ENCODE measurements at regions not wholly inside any gene's neighbourhood (a gene's known extent, or its start where the extent isn't known, plus 50 kb on each side); places are given as distances from the start of the nearest gene placed in this dataset.

- Histone ChIP-seq H3F3A (ENCODE audit: control insufficient read depth, insufficient read depth) (no peaks in the 10 kb centered on the region), H3K36me3 (ENCODE audit: control insufficient read depth, low read length) (no peaks in the 10 kb centered on the region), H3K9me3 (ENCODE audit: control insufficient read depth, insufficient read depth, low read length) (peaks cover 8% of the 10 kb centered on the region), H3K27ac (ENCODE audit: low read depth, low read length) (no peak overlapping the region), H3K9me2 (replicated peaks; ENCODE audit: control insufficient read depth, low read length) (no peaks in the 10 kb centered on the region), H3K4me3 (ENCODE audit: low read length) (no peak overlapping the region), H3K79me2 (ENCODE audit: control insufficient read depth, low read length) (no peaks in the 10 kb centered on the region), H3K4me2 (ENCODE audit: low read length) (no peak overlapping the region), H3K27me3 (ENCODE audit: control insufficient read depth, low read length) (no peaks in the 10 kb centered on the region), H3K4me1 (ENCODE audit: control insufficient read depth, low read length) (no peaks in the 10 kb centered on the region), H4K20me1 (ENCODE audit: control insufficient read depth, insufficient read depth, low read depth, low read length) (no peaks in the 10 kb centered on the region)
- TF ChIP-seq EZH2phosphoT487 (IDR thresholded peaks at IDR 0.05; ENCODE audit: borderline replicate concordance, low read length) = no peak
- TF ChIP-seq CTCF (IDR thresholded peaks at IDR 0.05; ENCODE audit: low read depth, low read length, poor library complexity, severe bottlenecking) = no peak
Observed at GRCh38 chr6:15929685-15930084, 199.2 kb upstream of the MYLIP start.

DNA sequence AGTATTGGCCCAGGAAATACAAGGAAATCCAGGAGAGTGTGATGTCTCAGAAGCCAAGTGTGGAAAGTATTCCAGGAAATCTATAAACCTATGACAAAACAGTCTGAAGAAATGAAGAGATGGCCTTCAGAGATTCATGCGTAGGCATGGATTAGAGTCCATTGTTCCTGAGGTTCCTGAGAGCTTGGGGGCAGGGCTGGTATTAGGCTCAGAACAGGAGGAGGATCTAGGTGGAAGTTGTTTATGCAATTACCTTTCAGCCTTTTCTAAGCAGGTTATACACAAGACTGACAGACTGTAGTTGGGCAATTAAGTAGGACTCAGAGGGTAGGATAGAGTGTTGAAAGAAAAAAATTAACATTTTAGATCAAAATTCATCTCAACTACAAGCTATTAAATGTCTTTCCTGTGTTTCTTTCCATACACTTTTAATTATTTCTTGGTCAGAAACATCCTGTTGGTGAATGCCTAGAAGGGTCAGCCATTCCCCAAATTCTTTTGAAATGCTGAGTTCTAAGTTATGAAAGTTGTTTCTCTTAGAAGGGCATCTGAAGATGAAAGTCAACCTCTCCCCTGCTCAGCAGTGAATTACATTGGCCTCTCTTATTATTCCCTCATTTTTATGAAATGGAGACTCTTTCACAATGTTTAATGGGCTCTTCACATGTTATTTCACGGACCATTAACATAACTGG is 201.2 kb upstream of the MYLIP start:
- Histone ChIP-seq H3K4me1 (ENCODE audit: control insufficient read depth, low read length) (no peaks in the 10 kb centered on the region), H3K4me2 (ENCODE audit: low read length) (no peak overlapping the region), H3K9me3 (ENCODE audit: control insufficient read depth, insufficient read depth, low read length) (peaks cover 11% of the 10 kb centered on the region), H3K36me3 (ENCODE audit: control insufficient read depth, low read length) (no peaks in the 10 kb centered on the region), H3F3A (ENCODE audit: control insufficient read depth, insufficient read depth) (no peaks in the 10 kb centered on the region), H3K79me2 (ENCODE audit: control insufficient read depth, low read length) (no peaks in the 10 kb centered on the region), H4K20me1 (ENCODE audit: control insufficient read depth, insufficient read depth, low read depth, low read length) (no peaks in the 10 kb centered on the region), H3K4me3 (ENCODE audit: low read length) (no peak overlapping the region), H3K27me3 (ENCODE audit: control insufficient read depth, low read length) (no peaks in the 10 kb centered on the region), H3K9me2 (replicated peaks; ENCODE audit: control insufficient read depth, low read length) (no peaks in the 10 kb centered on the region; the same call in 1 of the 2 replicates), H3K27ac (ENCODE audit: low read depth, low read length) (no peak overlapping the region)
- TF ChIP-seq EZH2phosphoT487 (IDR thresholded peaks at IDR 0.05; ENCODE audit: borderline replicate concordance, low read length) = no peak
- TF ChIP-seq CTCF (IDR thresholded peaks at IDR 0.05; ENCODE audit: low read depth, low read length, poor library complexity, severe bottlenecking) = no peak

DNA sequence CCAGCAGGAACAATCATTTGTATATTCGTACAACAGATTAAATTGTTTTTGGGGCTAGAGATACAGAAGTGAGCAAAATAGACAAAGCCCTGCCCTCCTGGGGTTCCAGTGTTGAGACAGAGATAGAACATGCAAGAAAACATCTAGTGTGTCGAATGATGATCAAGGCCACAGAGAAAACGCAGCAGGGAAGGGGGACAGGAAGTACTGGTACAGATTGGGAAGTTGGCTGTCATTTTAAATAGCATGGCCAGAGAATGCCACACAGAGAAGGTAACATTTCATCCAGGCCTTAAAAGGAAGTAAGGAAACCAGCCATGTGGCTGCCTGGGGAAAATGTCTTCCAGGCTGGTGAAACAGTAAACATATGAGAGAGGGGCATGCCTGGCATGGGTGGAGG is 202.6 kb upstream of the MYLIP start:
- Histone ChIP-seq H3K9me3 (ENCODE audit: control insufficient read depth, insufficient read depth, low read length) (peaks cover 11% of the 10 kb centered on the region), H3K4me2 (ENCODE audit: low read length) (no peak overlapping the region)
- TF ChIP-seq EZH2phosphoT487 (IDR thresholded peaks at IDR 0.05; ENCODE audit: borderline replicate concordance, low read length) = no peak
- no peak for TF ChIP-seq CTCF (IDR thresholded peaks at IDR 0.05; ENCODE audit: low read depth, low read length, poor library complexity, severe bottlenecking)

More for the DNA sequence above, 202.6 kb upstream of the MYLIP start:
- Histone ChIP-seq H3K27ac (ENCODE audit: low read depth, low read length) (no peak overlapping the region), H4K20me1 (ENCODE audit: control insufficient read depth, insufficient read depth, low read depth, low read length) (no peaks in the 10 kb centered on the region), H3K9me2 (replicated peaks; ENCODE audit: control insufficient read depth, low read length) (no peaks in the 10 kb centered on the region; the same call in 1 of the 2 replicates), H3F3A (ENCODE audit: control insufficient read depth, insufficient read depth) (no peaks in the 10 kb centered on the region), H3K4me1 (ENCODE audit: control insufficient read depth, low read length) (no peaks in the 10 kb centered on the region), H3K79me2 (ENCODE audit: control insufficient read depth, low read length) (no peaks in the 10 kb centered on the region), H3K36me3 (ENCODE audit: control insufficient read depth, low read length) (no peaks in the 10 kb centered on the region), H3K4me3 (ENCODE audit: low read length) (no peak overlapping the region), H3K27me3 (ENCODE audit: control insufficient read depth, low read length) (no peaks in the 10 kb centered on the region)

All from DOHH2 (cell line).